ENCODE measurements at regions not wholly inside any gene's neighbourhood (a gene's known extent, or its start where the extent isn't known, plus 50 kb on each side); places are given as distances from the start of the nearest gene placed in this dataset.

DNA sequence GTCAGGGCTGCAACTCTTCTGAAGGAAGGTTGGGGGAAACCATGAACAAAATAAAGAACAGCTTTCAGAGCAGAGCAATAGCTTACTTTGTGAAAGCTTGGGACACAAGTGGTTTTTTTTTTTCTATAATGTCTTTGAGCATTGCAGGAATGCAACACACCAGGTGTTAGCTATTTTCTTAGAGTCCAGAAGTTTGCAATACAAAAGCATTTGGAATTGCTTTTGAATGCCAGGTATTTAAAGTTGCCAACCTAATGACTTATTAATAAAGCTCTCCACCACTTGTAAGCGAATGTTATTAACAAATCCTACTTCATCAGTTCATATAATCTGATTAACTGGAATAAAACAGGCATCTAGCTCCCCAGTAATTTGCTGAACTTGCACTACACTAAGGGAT, 172.6 kb downstream of the NUFIP1 start:
- Histone ChIP-seq H3K4me3 (ENCODE audit: low read length) (no peak overlapping the region), H3K23ac (ENCODE audit: low read length) (no peak overlapping the region), H3K4me1 (ENCODE audit: control insufficient read depth, low read depth, low read length) (peaks cover 2% of the 10 kb centered on the region), H3K79me1 (ENCODE audit: low read length) (no peaks in the 10 kb centered on the region), H4K8ac (ENCODE audit: low read depth, low read length) (no peak overlapping the region), H3K4ac (ENCODE audit: low read depth, low read length) (no peak overlapping the region), H4K5ac (ENCODE audit: low read length) (no peak overlapping the region), H3K36me3 (ENCODE audit: control insufficient read depth, insufficient read depth, low read length) (no peaks in the 10 kb centered on the region), H2BK15ac (replicated peaks; ENCODE audit: low read depth) (no peak overlapping the region), H2BK120ac (ENCODE audit: low read depth, low read length) (no peak overlapping the region), H3K4me2 (ENCODE audit: low read length) (no peak overlapping the region), H3K9ac (ENCODE audit: low read length) (no peak overlapping the region), H2BK5ac (ENCODE audit: low read length) (no peak overlapping the region), H3K56ac (ENCODE audit: low read length) (no peak overlapping the region), H2AK5ac (ENCODE audit: low read length) (no peak overlapping the region), H3K27ac (ENCODE audit: low read depth, low read length) (no peak overlapping the region), H3K79me2 (ENCODE audit: control insufficient read depth, insufficient read depth, low read length) (no peaks in the 10 kb centered on the region), H3K18ac (ENCODE audit: low read length) (no peak overlapping the region), H3K27me3 (ENCODE audit: insufficient read depth, low read length, poor library complexity) (no peaks in the 10 kb centered on the region)
- no CpG with 5 or more reads among the region's 1 CpG for WGBS (ENCODE audit: extremely low coverage, insufficient coverage, low lambda C conversion rate)
- no peak for DNase-seq

DNA sequence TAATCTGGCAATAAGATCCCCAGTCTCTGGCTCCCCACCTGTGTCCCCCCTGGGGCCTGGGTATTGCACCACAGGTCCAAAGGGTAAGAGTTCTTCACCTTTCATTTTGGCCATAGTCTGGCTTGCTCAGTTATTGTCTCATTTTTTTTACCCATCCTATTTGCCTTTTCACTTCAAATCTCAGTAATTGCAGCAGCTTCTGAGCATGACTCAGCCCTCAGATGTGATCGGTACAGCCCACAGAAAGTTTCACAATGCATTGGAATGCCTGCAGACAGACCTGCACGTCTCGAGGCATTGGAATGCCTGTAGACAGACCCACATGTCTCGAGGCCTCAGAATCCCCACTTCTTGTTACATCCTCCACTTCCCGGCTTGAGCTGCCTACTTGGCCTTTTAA, 173.6 kb downstream of the NUFIP1 start:
- no peak overlapping the region for H2AK5ac ChIP-seq (ENCODE audit: low read length)
- WGBS (ENCODE audit: extremely low coverage, insufficient coverage, low lambda C conversion rate), result no CpG with 5 or more reads among the region's 5 CpGs
- no peak overlapping the region for H2BK15ac ChIP-seq (replicated peaks; ENCODE audit: low read depth)
- H3K27ac ChIP-seq (ENCODE audit: low read depth, low read length), result no peak overlapping the region
- H3K56ac ChIP-seq (ENCODE audit: low read length), result no peak overlapping the region
- H3K9ac ChIP-seq (ENCODE audit: low read length), result no peak overlapping the region
- H3K27me3 ChIP-seq (ENCODE audit: insufficient read depth, low read length, poor library complexity), result no peaks in the 10 kb centered on the region
- H3K4me3 ChIP-seq (ENCODE audit: low read length), result no peak overlapping the region
- H4K5ac ChIP-seq (ENCODE audit: low read length), result no peak overlapping the region
- H3K4ac ChIP-seq (ENCODE audit: low read depth, low read length), result no peak overlapping the region
- H3K79me2 ChIP-seq (ENCODE audit: control insufficient read depth, insufficient read depth, low read length), result no peaks in the 10 kb centered on the region
- H3K4me2 ChIP-seq (ENCODE audit: low read length), result no peak overlapping the region
- no peak overlapping the region for H2BK5ac ChIP-seq (ENCODE audit: low read length)
- no peak overlapping the region for H2BK120ac ChIP-seq (ENCODE audit: low read depth, low read length)
- peaks cover 2% of the 10 kb centered on the region for H3K4me1 ChIP-seq (ENCODE audit: control insufficient read depth, low read depth, low read length)
- no peak overlapping the region for H3K23ac ChIP-seq (ENCODE audit: low read length)
- H3K36me3 ChIP-seq (ENCODE audit: control insufficient read depth, insufficient read depth, low read length), result no peaks in the 10 kb centered on the region
- H3K79me1 ChIP-seq (ENCODE audit: low read length), result no peaks in the 10 kb centered on the region
- DNase-seq, result peak; percentile 96
- H4K8ac ChIP-seq (ENCODE audit: low read depth, low read length), result no peak overlapping the region
- H3K18ac ChIP-seq (ENCODE audit: low read length), result no peak overlapping the region

GRCh38 chr13:44814836-44815235, 174.4 kb downstream of the NUFIP1 start:
- peaks cover 2% of the 10 kb centered on the region for H3K4me1 ChIP-seq (ENCODE audit: control insufficient read depth, low read depth, low read length)
- no peak overlapping the region for H4K5ac ChIP-seq (ENCODE audit: low read length)
- no peak overlapping the region for H3K23ac ChIP-seq (ENCODE audit: low read length)
- WGBS (ENCODE audit: extremely low coverage, insufficient coverage, low lambda C conversion rate), result no CpG with 5 or more reads among the region's 2 CpGs
- no peak overlapping the region for H3K4ac ChIP-seq (ENCODE audit: low read depth, low read length)
- no peak for DNase-seq
- no peak overlapping the region for H3K9ac ChIP-seq (ENCODE audit: low read length)
- no peaks in the 10 kb centered on the region for H3K36me3 ChIP-seq (ENCODE audit: control insufficient read depth, insufficient read depth, low read length)
- no peaks in the 10 kb centered on the region for H3K79me2 ChIP-seq (ENCODE audit: control insufficient read depth, insufficient read depth, low read length)
- H3K4me2 ChIP-seq (ENCODE audit: low read length), result no peak overlapping the region
- no peak overlapping the region for H2AK5ac ChIP-seq (ENCODE audit: low read length)
- H2BK15ac ChIP-seq (replicated peaks; ENCODE audit: low read depth), result no peak overlapping the region
- H3K4me3 ChIP-seq (ENCODE audit: low read length), result no peak overlapping the region
- no peak overlapping the region for H3K27ac ChIP-seq (ENCODE audit: low read depth, low read length)
- no peak overlapping the region for H3K18ac ChIP-seq (ENCODE audit: low read length)
- no peaks in the 10 kb centered on the region for H3K79me1 ChIP-seq (ENCODE audit: low read length)
- no peaks in the 10 kb centered on the region for H3K27me3 ChIP-seq (ENCODE audit: insufficient read depth, low read length, poor library complexity)
- H3K56ac ChIP-seq (ENCODE audit: low read length), result no peak overlapping the region
- H2BK5ac ChIP-seq (ENCODE audit: low read length), result no peak overlapping the region
- H4K8ac ChIP-seq (ENCODE audit: low read depth, low read length), result no peak overlapping the region
- no peak overlapping the region for H2BK120ac ChIP-seq (ENCODE audit: low read depth, low read length)

- no peaks in the 10 kb centered on the region for H3K27me3 ChIP-seq (ENCODE audit: insufficient read depth, low read length, poor library complexity)
- H2AK5ac ChIP-seq (ENCODE audit: low read length), result no peak overlapping the region
- no peak overlapping the region for H3K4me2 ChIP-seq (ENCODE audit: low read length)
- H2BK120ac ChIP-seq (ENCODE audit: low read depth, low read length), result no peak overlapping the region
- H3K4me3 ChIP-seq (ENCODE audit: low read length), result no peak overlapping the region
- H2BK15ac ChIP-seq (replicated peaks; ENCODE audit: low read depth), result no peak overlapping the region
- H3K56ac ChIP-seq (ENCODE audit: low read length), result no peak overlapping the region
- no peak overlapping the region for H2BK5ac ChIP-seq (ENCODE audit: low read length)
- DNase-seq, result no peak
- H3K23ac ChIP-seq (ENCODE audit: low read length), result no peak overlapping the region
- no peak overlapping the region for H3K18ac ChIP-seq (ENCODE audit: low read length)
- H4K5ac ChIP-seq (ENCODE audit: low read length), result no peak overlapping the region
- no peaks in the 10 kb centered on the region for H3K36me3 ChIP-seq (ENCODE audit: control insufficient read depth, insufficient read depth, low read length)
- H3K79me1 ChIP-seq (ENCODE audit: low read length), result no peaks in the 10 kb centered on the region
- H4K8ac ChIP-seq (ENCODE audit: low read depth, low read length), result no peak overlapping the region
- H3K79me2 ChIP-seq (ENCODE audit: control insufficient read depth, insufficient read depth, low read length), result no peaks in the 10 kb centered on the region
- H3K4ac ChIP-seq (ENCODE audit: low read depth, low read length), result no peak overlapping the region
- peaks cover 2% of the 10 kb centered on the region for H3K4me1 ChIP-seq (ENCODE audit: control insufficient read depth, low read depth, low read length)
- no peak overlapping the region for H3K9ac ChIP-seq (ENCODE audit: low read length)
- no peak overlapping the region for H3K27ac ChIP-seq (ENCODE audit: low read depth, low read length)
- WGBS (ENCODE audit: extremely low coverage, insufficient coverage, low lambda C conversion rate), result no CpG with 5 or more reads among the region's 2 CpGs
These were observed 175.1 kb downstream of the NUFIP1 start for GRCh38 chr13:44814161-44814560.

DNA sequence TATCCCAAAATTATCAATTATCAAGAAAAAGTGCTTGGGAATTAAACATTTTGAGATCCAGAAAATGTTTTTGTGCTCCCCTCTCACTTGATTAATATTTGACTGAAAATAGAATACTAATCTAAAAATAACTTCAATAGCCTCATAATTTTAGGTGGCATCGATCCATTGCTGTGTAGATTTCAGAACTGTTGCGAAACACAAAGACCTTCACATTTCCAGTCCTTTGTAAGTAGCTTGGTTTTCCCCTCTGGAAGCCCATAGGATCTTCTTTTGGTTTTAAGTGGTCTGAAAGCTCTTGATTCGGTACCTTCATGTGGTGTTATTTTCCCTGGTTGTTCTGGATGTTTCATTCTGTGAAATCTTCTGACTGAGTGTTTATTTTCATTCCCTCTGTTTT, 176.5 kb downstream of the NUFIP1 start:
- H3K56ac ChIP-seq (ENCODE audit: low read length), result no peak overlapping the region
- H3K36me3 ChIP-seq (ENCODE audit: control insufficient read depth, insufficient read depth, low read length), result no peaks in the 10 kb centered on the region
- H3K79me1 ChIP-seq (ENCODE audit: low read length), result no peaks in the 10 kb centered on the region
- no peak overlapping the region for H3K4ac ChIP-seq (ENCODE audit: low read depth, low read length)
- DNase-seq, result no peak
- no peaks in the 10 kb centered on the region for H3K27me3 ChIP-seq (ENCODE audit: insufficient read depth, low read length, poor library complexity)
- H3K9ac ChIP-seq (ENCODE audit: low read length), result no peak overlapping the region
- no peaks in the 10 kb centered on the region for H3K79me2 ChIP-seq (ENCODE audit: control insufficient read depth, insufficient read depth, low read length)
- H3K4me3 ChIP-seq (ENCODE audit: low read length), result no peak overlapping the region
- H3K23ac ChIP-seq (ENCODE audit: low read length), result no peak overlapping the region
- no peak overlapping the region for H4K5ac ChIP-seq (ENCODE audit: low read length)
- H3K18ac ChIP-seq (ENCODE audit: low read length), result no peak overlapping the region
- no peak overlapping the region for H2BK5ac ChIP-seq (ENCODE audit: low read length)
- no peak overlapping the region for H3K27ac ChIP-seq (ENCODE audit: low read depth, low read length)
- no peak overlapping the region for H2BK120ac ChIP-seq (ENCODE audit: low read depth, low read length)
- no peak overlapping the region for H3K4me2 ChIP-seq (ENCODE audit: low read length)
- no peak overlapping the region for H4K8ac ChIP-seq (ENCODE audit: low read depth, low read length)
- no peak overlapping the region for H2AK5ac ChIP-seq (ENCODE audit: low read length)
- H2BK15ac ChIP-seq (replicated peaks; ENCODE audit: low read depth), result no peak overlapping the region
- no CpG with 5 or more reads among the region's 3 CpGs for WGBS (ENCODE audit: extremely low coverage, insufficient coverage, low lambda C conversion rate)
- H3K4me1 ChIP-seq (ENCODE audit: control insufficient read depth, low read depth, low read length), result no peaks in the 10 kb centered on the region

DNA sequence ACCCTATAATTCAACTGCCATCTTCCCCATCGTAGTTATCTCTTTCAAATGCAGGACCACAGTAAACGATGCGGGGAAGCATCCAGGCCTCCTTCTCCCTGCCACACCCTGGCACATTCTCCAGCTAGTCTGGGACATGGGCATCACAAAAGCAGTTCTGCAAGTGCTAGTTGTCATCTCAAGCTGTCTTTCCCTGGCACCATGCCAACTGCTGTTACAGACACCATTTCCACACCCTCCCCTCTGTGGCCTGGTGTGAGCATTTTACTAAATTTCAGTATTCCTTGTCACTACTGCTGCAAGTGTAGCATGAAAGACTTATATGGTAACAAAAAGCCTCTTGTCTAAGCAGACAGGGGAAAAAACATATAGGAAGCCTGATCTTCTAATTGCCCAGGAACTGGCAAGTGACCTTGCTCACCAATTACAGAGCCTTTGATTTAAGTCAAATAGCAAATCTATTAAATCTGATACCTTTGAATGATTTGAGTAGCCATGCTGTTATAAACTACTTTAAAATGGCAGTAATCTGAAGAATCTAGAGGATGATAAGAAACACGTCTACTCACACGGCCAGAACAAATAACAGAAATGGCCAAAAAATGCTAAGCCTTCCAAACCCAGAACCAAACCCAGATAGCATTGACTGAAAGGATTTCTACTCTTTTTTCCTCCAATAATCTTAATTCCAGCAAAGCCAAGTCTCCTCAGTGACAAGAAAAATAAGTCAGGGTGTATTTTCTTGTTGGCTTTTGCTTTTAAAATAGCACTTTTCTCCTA, 179.0 kb downstream of the NUFIP1 start:
- Histone ChIP-seq H2BK5ac (ENCODE audit: low read length) (no peak overlapping the region), H3K79me1 (ENCODE audit: low read length) (no peaks in the 10 kb centered on the region), H2AK5ac (ENCODE audit: low read length) (no peak overlapping the region), H3K4me2 (ENCODE audit: low read length) (no peak overlapping the region), H4K8ac (ENCODE audit: low read depth, low read length) (no peak overlapping the region), H3K23ac (ENCODE audit: low read length) (no peak overlapping the region), H3K36me3 (ENCODE audit: control insufficient read depth, insufficient read depth, low read length) (no peaks in the 10 kb centered on the region), H3K9ac (ENCODE audit: low read length) (no peak overlapping the region), H3K4me1 (ENCODE audit: control insufficient read depth, low read depth, low read length) (no peaks in the 10 kb centered on the region), H3K27ac (ENCODE audit: low read depth, low read length) (no peak overlapping the region), H3K79me2 (ENCODE audit: control insufficient read depth, insufficient read depth, low read length) (no peaks in the 10 kb centered on the region), H3K4me3 (ENCODE audit: low read length) (no peak overlapping the region), H4K5ac (ENCODE audit: low read length) (no peak overlapping the region), H2BK120ac (ENCODE audit: low read depth, low read length) (no peak overlapping the region), H3K4ac (ENCODE audit: low read depth, low read length) (no peak overlapping the region), H3K56ac (ENCODE audit: low read length) (no peak overlapping the region), H3K18ac (ENCODE audit: low read length) (no peak overlapping the region), H3K27me3 (ENCODE audit: insufficient read depth, low read length, poor library complexity) (no peaks in the 10 kb centered on the region), H2BK15ac (replicated peaks; ENCODE audit: low read depth) (no peak overlapping the region)
- no peak for DNase-seq
- WGBS (ENCODE audit: extremely low coverage, insufficient coverage, low lambda C conversion rate), result no CpG with 5 or more reads among the region's 5 CpGs
